Neural progenitor cell (in vitro differentiated cells): ENCODE measurements at regions not wholly inside any gene's neighbourhood (a gene's known extent, or its start where the extent isn't known, plus 50 kb on each side); places are given as distances from the start of the nearest gene placed in this dataset.

ENCODE experiments used
- DNase-seq: peaks from one replicate; pipeline ENCODE4 v3.0.0-alpha.2; 2016; ENCODE audit warnings: low spot score
- H2AFZ ChIP-seq: fragments of 200-600 bp; sonication (generic); replicated peaks from 2 replicates; pipeline ENCODE4 v1.6.1; 2016; ENCODE audit warnings: antibody characterized with exemption
- H3F3A ChIP-seq: fragments of 200-600 bp; sonication (generic); 2 replicates; pipeline ENCODE4 v1.6.1; 2016; ENCODE audit warnings: antibody characterized with exemption, low read depth
- H3K27ac ChIP-seq: fragments of 200-600 bp; sonication (generic); 2 replicates; pipeline ENCODE4 v1.5.1; 2016; ENCODE audit warnings: mild to moderate bottlenecking
- H3K27me3 ChIP-seq: fragments of 200-600 bp; sonication (generic); 2 replicates; pipeline ENCODE4 v1.6.1; 2016; ENCODE audit warnings: mild to moderate bottlenecking, moderate library complexity
- H3K36me3 ChIP-seq: fragments of 200-600 bp; sonication (generic); 2 replicates; pipeline ENCODE4 v1.5.1; 2016
- H3K4me1 ChIP-seq: fragments of 200-600 bp; sonication (generic); 2 replicates; pipeline ENCODE4 v1.6.1; 2016; ENCODE audit warnings: mixed run types
- H3K4me2 ChIP-seq: fragments of 200-600 bp; sonication (generic); 2 replicates; pipeline ENCODE4 v1.6.1; 2016
- H3K4me3 ChIP-seq: fragments of 200-600 bp; sonication (generic); 2 replicates; pipeline ENCODE4 v1.5.1; 2016
- H3K79me2 ChIP-seq: fragments of 200-600 bp; sonication (generic); 2 replicates; pipeline ENCODE4 v1.6.1; 2016; ENCODE audit warnings: low read depth
- H3K9ac ChIP-seq: fragments of 200-600 bp; sonication (generic); 2 replicates; pipeline ENCODE4 v1.6.1; 2016
- H3K9me3 ChIP-seq: fragments of 200-600 bp; sonication (generic); 2 replicates; pipeline ENCODE4 v1.5.1; 2016; ENCODE audit warnings: low read depth
- H4K20me1 ChIP-seq: fragments of 200-600 bp; sonication (generic); 2 replicates; pipeline ENCODE4 v1.6.1; 2016; ENCODE audit warnings: low read depth
- H3K27ac Mint-ChIP-seq: 3 replicates; pipeline ENCODE4 v1.8.0; 2021; ENCODE audit warnings: mixed read lengths
- H3K27me3 Mint-ChIP-seq: 2 replicates; pipeline ENCODE4 v1.8.0; 2022; ENCODE audit warnings: low read depth, mild to moderate bottlenecking, inconsistent platforms, moderate library complexity, mixed read lengths; ENCODE audit not compliant: insufficient read depth
- H3K36me3 Mint-ChIP-seq: 3 replicates; pipeline ENCODE4 v1.8.0; 2021; ENCODE audit warnings: mixed read lengths
- H3K4me1 Mint-ChIP-seq: 3 replicates; pipeline ENCODE4 v1.8.0; 2021; ENCODE audit warnings: mixed read lengths
- H3K4me3 Mint-ChIP-seq: 3 replicates; pipeline ENCODE4 v1.8.0; 2021; ENCODE audit warnings: mild to moderate bottlenecking, moderate library complexity, mixed read lengths
- H3K9me3 Mint-ChIP-seq: 3 replicates; pipeline ENCODE4 v1.8.0; 2020; ENCODE audit warnings: mixed read lengths
- CTCF ChIP-seq: fragments of 200-600 bp; sonication (generic); IDR thresholded peaks from 2 replicates; pipeline ENCODE4 v1.5.1; 2017; ENCODE audit warnings: antibody characterized with exemption, mild to moderate bottlenecking
- EZH2 ChIP-seq: fragments of 200-600 bp; sonication (generic); IDR thresholded peaks from 2 replicates; pipeline ENCODE4 v1.6.1; 2017; ENCODE audit warnings: antibody characterized with exemption, mild to moderate bottlenecking, moderate library complexity
- EZH2phosphoT487 ChIP-seq: fragments of 200-600 bp; sonication (generic); IDR thresholded peaks from 2 replicates; pipeline ENCODE4 v1.6.1; 2017; ENCODE audit warnings: antibody characterized with exemption

GRCh38 chr7:11950281-11950680 lies 118.3 kb upstream of the THSD7A start:
- no peaks in the 10 kb centered on the region for H3F3A ChIP-seq
- no peaks in the 10 kb centered on the region for H3K79me2 ChIP-seq
- no peaks in the 10 kb centered on the region for H3K27me3 Mint-ChIP-seq
- H3K36me3 Mint-ChIP-seq: no peaks in the 10 kb centered on the region
- no peaks in the 10 kb centered on the region for H4K20me1 ChIP-seq
- H3K4me3 ChIP-seq: no peak overlapping the region
- no peak for DNase-seq
- no peaks in the 10 kb centered on the region for H3K27me3 ChIP-seq
- TF ChIP-seq EZH2phosphoT487 (no peak), CTCF (no peak), EZH2 (no peak)
- no peaks in the 10 kb centered on the region for H3K4me1 ChIP-seq
- no peak overlapping the region for H3K9ac ChIP-seq
- H3K9me3 ChIP-seq: no peaks in the 10 kb centered on the region
- no peak overlapping the region for H3K27ac Mint-ChIP-seq
- H3K4me1 Mint-ChIP-seq: no peaks in the 10 kb centered on the region
- peaks cover 6% of the 10 kb centered on the region for H3K9me3 Mint-ChIP-seq
- no peak overlapping the region for H3K4me3 Mint-ChIP-seq
- H2AFZ ChIP-seq: no peak overlapping the region
- no peak overlapping the region for H3K27ac ChIP-seq
- no peaks in the 10 kb centered on the region for H3K36me3 ChIP-seq
- no peak overlapping the region for H3K4me2 ChIP-seq

GRCh38 chr7:11950942-11951341 lies 118.9 kb upstream of the THSD7A start:
- Mint-ChIP-seq H3K4me3 (no peak overlapping the region), H3K9me3 (peaks cover 5% of the 10 kb centered on the region), H3K4me1 (no peaks in the 10 kb centered on the region), H3K27me3 (no peaks in the 10 kb centered on the region), H3K36me3 (no peaks in the 10 kb centered on the region), H3K27ac (no peak overlapping the region)
- Histone ChIP-seq H2AFZ (no peak overlapping the region), H3K4me1 (no peaks in the 10 kb centered on the region), H3K79me2 (no peaks in the 10 kb centered on the region), H3F3A (no peaks in the 10 kb centered on the region), H3K9me3 (no peaks in the 10 kb centered on the region), H3K27ac (no peak overlapping the region), H3K36me3 (no peaks in the 10 kb centered on the region), H3K9ac (no peak overlapping the region), H3K4me3 (no peak overlapping the region), H3K27me3 (no peaks in the 10 kb centered on the region), H4K20me1 (no peaks in the 10 kb centered on the region), H3K4me2 (no peak overlapping the region)
- TF ChIP-seq CTCF (no peak), EZH2phosphoT487 (no peak), EZH2 (no peak)
- DNase-seq: no peak

GRCh38 chr7:11951909-11952308 lies 119.9 kb upstream of the THSD7A start:
- H3K27me3 Mint-ChIP-seq: no peaks in the 10 kb centered on the region
- H3K4me1 Mint-ChIP-seq: no peaks in the 10 kb centered on the region
- Histone ChIP-seq H3K4me3 (no peak overlapping the region), H3K79me2 (no peaks in the 10 kb centered on the region), H3K36me3 (no peaks in the 10 kb centered on the region), H3F3A (no peaks in the 10 kb centered on the region), H3K27me3 (no peaks in the 10 kb centered on the region), H3K9ac (no peak overlapping the region), H3K9me3 (no peaks in the 10 kb centered on the region), H3K4me2 (no peak overlapping the region), H2AFZ (no peak overlapping the region), H4K20me1 (no peaks in the 10 kb centered on the region), H3K4me1 (no peaks in the 10 kb centered on the region), H3K27ac (no peak overlapping the region)
- no peak overlapping the region for H3K27ac Mint-ChIP-seq
- H3K4me3 Mint-ChIP-seq: no peak overlapping the region
- no peaks in the 10 kb centered on the region for H3K9me3 Mint-ChIP-seq
- no peak for DNase-seq
- TF ChIP-seq EZH2: no peak
- no peak for TF ChIP-seq EZH2phosphoT487
- no peak for TF ChIP-seq CTCF
- H3K36me3 Mint-ChIP-seq: no peaks in the 10 kb centered on the region

- DNase-seq: no peak
- TF ChIP-seq EZH2phosphoT487: no peak
- H3K9me3 Mint-ChIP-seq: no peaks in the 10 kb centered on the region
Observed at GRCh38 chr7:11952972-11953371, 121.0 kb upstream of the THSD7A start.

More at GRCh38 chr7:11952972-11953371, 121.0 kb upstream of the THSD7A start:
- Histone ChIP-seq H4K20me1 (no peaks in the 10 kb centered on the region), H3K27me3 (no peaks in the 10 kb centered on the region), H3K9ac (no peak overlapping the region), H3K4me1 (no peaks in the 10 kb centered on the region), H3K4me2 (no peak overlapping the region), H3K4me3 (no peak overlapping the region), H3K9me3 (no peaks in the 10 kb centered on the region), H2AFZ (no peak overlapping the region), H3F3A (no peaks in the 10 kb centered on the region), H3K79me2 (no peaks in the 10 kb centered on the region), H3K36me3 (no peaks in the 10 kb centered on the region), H3K27ac (no peak overlapping the region)
- no peaks in the 10 kb centered on the region for H3K4me1 Mint-ChIP-seq
- no peak overlapping the region for H3K27ac Mint-ChIP-seq
- H3K4me3 Mint-ChIP-seq: no peak overlapping the region
- no peaks in the 10 kb centered on the region for H3K36me3 Mint-ChIP-seq
- H3K27me3 Mint-ChIP-seq: no peaks in the 10 kb centered on the region
